Ectodermal cell (in vitro differentiated cells): ENCODE measurements at regions not wholly inside any gene's neighbourhood (a gene's known extent, or its start where the extent isn't known, plus 50 kb on each side); places are given as distances from the start of the nearest gene placed in this dataset.

Experiments
- H3K27ac ChIP-seq: 2 replicates; pipeline ENCODE4 v1.7.0; 2013; ENCODE audit warnings: mild to moderate bottlenecking, low read depth, low read length; ENCODE audit not compliant: insufficient read depth, poor library complexity, severe bottlenecking
- H3K27me3 ChIP-seq: 2 replicates; pipeline ENCODE4 v1.7.0; 2013; ENCODE audit warnings: mild to moderate bottlenecking, low read length; ENCODE audit not compliant: insufficient read depth, control insufficient read depth, poor library complexity, severe bottlenecking
- H3K36me3 ChIP-seq: one replicate; pipeline ENCODE4 v1.7.0; 2013; ENCODE audit warnings: low read length; ENCODE audit not compliant: control insufficient read depth, insufficient read depth
- H3K4me1 ChIP-seq: one replicate; pipeline ENCODE4 v1.7.0; 2013; ENCODE audit warnings: low read length; ENCODE audit not compliant: control insufficient read depth, insufficient read depth
- H3K4me3 ChIP-seq: 2 replicates; pipeline ENCODE4 v1.7.0; 2013; ENCODE audit warnings: low read depth, low read length, control low read depth; ENCODE audit not compliant: insufficient read depth
- H3K9me3 ChIP-seq: 2 replicates; pipeline ENCODE4 v1.7.0; 2013; ENCODE audit warnings: mild to moderate bottlenecking, low read length, moderate library complexity; ENCODE audit not compliant: control insufficient read depth
- whole genome bisulfite sequencing, 2 experiments: methylation state at CpG; one replicate each; pipeline ENCODE4 v1.1.7; 2013; ENCODE audit warnings: missing lambda C conversion rate in 2 of 2; 5-methylcytosine and 5-hydroxymethylcytosine counted together

DNA sequence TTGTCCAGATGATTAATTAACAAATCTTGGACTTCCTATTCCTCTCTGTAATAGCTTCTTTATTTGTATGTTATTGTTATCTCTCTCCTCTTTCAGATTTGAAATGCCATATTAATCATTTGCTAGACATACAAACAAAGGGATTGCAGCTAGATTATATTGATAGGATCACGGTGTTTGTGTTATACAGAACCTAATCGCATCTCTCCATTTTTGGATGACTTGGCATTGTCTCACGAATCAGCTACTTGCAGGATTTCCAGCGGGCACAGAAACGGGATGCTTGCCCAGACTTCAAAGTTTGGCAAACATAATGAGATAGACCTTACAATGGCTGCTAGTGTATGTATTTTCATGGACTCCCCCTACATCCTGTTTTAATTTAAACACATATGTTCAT is 368.1 kb downstream of the TLE4 start:
- H3K27me3 ChIP-seq: no peaks in the 10 kb centered on the region
- no peaks in the 10 kb centered on the region for H3K9me3 ChIP-seq
- no peak overlapping the region for H3K4me3 ChIP-seq
- 94 to 95% methylated on average over 5 of the region's 5 CpGs for WGBS, 2 experiments
- H3K36me3 ChIP-seq: no peaks in the 10 kb centered on the region
- H3K27ac ChIP-seq: no peak overlapping the region
- no peaks in the 10 kb centered on the region for H3K4me1 ChIP-seq

DNA sequence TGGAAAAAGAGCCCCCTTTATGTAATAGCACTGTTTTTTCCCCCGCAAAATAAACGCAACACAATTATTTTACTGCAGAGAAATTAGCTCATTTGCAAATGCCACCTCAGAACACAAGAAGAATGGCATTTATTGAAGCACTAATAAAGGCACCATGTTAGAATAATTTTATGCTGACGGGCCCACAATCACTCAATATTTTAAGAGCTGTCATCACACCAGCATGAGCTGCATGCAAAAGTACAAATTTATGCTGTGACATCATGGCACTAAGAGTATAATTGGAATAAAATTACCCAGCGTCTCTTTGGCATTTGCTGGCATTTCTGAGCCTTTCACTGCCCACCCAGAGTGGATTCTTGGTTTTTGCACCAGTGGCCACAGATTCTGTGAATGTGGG is 364.6 kb downstream of the TLE4 start:
- no peaks in the 10 kb centered on the region for H3K9me3 ChIP-seq
- H3K4me1 ChIP-seq: no peaks in the 10 kb centered on the region
- no peaks in the 10 kb centered on the region for H3K36me3 ChIP-seq
- no peak overlapping the region for H3K27ac ChIP-seq
- no peaks in the 10 kb centered on the region for H3K27me3 ChIP-seq
- WGBS, 2 experiments: 92 to 94% methylated on average over 2 to 4 of the region's 4 CpGs
- no peak overlapping the region for H3K4me3 ChIP-seq

DNA sequence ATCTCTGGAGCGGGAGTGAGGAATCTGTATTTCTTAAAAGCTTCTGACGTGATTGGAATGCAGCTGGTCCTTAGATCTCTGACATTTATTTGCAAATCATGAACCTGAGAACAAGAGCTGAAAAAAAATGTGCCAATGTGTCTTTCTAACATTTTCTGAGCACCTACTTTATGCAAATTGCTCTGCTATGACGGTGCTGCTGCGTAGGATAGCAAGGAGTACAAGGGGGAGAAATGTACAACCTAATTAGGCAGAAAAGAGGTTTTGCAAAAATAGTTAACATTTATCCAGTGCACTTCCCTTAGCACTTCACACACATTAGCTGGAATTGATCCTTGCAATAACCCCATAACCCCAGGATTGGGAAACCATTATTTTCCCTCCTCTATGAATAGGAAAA is 357.5 kb downstream of the TLE4 start:
- 80 to 85% methylated on average over 4 of the region's 4 CpGs for WGBS, 2 experiments
- Histone ChIP-seq H3K4me3 (no peak overlapping the region), H3K27ac (no peak overlapping the region), H3K36me3 (no peaks in the 10 kb centered on the region), H3K4me1 (no peaks in the 10 kb centered on the region), H3K9me3 (no peaks in the 10 kb centered on the region), H3K27me3 (no peaks in the 10 kb centered on the region)

GRCh38 chr9:79928661-79929223 is 357.0 kb downstream of the TLE4 start:
- Histone ChIP-seq H3K4me3 (no peak overlapping the region), H3K9me3 (no peaks in the 10 kb centered on the region), H3K36me3 (no peaks in the 10 kb centered on the region), H3K27ac (no peak overlapping the region), H3K4me1 (no peaks in the 10 kb centered on the region), H3K27me3 (no peaks in the 10 kb centered on the region)
- 88 to 96% methylated on average over 4 of the region's 4 CpGs for WGBS, 2 experiments

- H3K4me1 ChIP-seq: no peaks in the 10 kb centered on the region
- no peaks in the 10 kb centered on the region for H3K9me3 ChIP-seq
- H3K27ac ChIP-seq: no peak overlapping the region
- no peaks in the 10 kb centered on the region for H3K27me3 ChIP-seq
- no peaks in the 10 kb centered on the region for H3K36me3 ChIP-seq
- H3K4me3 ChIP-seq: no peak overlapping the region
Measured at GRCh38 chr9:79925326-79925725, 353.6 kb downstream of the TLE4 start.

DNA sequence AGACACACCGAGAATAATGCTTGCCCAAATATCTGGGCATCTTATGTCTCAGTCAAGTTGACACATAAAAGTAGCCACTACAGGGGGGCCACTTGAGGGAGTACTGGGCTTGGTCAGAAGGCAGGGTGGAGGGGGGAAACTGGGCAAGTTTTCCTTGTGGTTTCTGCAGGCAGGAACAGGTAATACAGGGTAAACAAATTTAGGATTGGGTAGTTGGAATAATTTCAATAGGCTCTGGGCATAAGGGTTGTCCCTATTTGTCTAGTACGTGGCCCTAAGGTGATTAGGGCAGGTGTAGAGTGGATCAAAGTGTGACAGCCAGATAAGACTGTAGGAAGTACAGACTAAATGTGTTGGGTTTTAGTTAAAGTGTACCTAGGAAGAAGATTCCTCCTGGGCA is 353.1 kb downstream of the TLE4 start:
- Histone ChIP-seq H3K4me3 (no peak overlapping the region), H3K27ac (no peak overlapping the region), H3K27me3 (no peaks in the 10 kb centered on the region), H3K4me1 (no peaks in the 10 kb centered on the region), H3K36me3 (no peaks in the 10 kb centered on the region), H3K9me3 (no peaks in the 10 kb centered on the region)
- 47 to 48% methylated on average over 2 of the region's 2 CpGs for WGBS, 2 experiments

DNA sequence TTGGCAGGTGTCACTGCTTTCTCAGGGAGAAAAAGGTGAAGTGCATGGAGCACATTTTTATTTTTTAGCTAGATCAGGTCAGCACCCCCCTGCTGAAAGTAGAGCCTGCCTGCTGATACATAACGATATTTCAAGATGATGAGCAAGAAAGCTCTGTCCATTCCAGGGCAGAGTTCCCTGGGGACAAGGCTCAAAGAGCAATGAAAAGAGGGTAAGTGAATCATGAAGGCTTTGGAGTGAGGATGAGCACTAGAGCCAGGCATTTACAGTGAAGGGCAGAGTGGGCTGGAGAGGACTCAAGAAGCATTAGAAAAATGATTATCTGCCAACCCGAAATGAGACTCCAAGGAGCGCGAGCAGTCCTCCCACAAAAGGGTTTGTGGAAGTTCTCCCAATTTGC is 345.7 kb downstream of the TLE4 start:
- 94% methylated on average over 4 of the region's 4 CpGs for WGBS, 2 experiments
- H3K9me3 ChIP-seq: no peaks in the 10 kb centered on the region
- H3K36me3 ChIP-seq: no peaks in the 10 kb centered on the region

DNA sequence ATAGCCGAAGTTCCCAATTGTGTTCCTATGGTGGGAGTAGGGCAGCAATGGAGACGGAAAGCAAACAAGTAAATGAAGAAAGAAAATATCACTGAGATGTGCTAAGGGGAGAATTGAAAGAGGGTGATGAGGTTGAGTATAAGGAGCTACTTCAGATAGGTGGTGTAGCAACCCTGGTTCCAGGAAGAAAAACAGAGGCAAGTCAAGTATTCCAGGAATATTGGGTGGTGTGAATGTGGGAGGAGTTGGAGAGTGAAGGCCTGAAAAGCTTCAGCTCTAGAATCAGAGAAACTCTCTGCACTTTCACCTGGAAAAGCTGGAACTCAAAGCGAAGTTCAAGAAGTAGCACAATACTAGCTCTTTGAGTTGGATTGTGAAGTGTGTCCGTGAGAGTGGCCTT is 342.1 kb downstream of the TLE4 start:
- H3K4me3 ChIP-seq: no peak overlapping the region
- 93 to 97% methylated on average over 4 of the region's 4 CpGs for WGBS, 2 experiments
- no peak overlapping the region for H3K27ac ChIP-seq
- no peaks in the 10 kb centered on the region for H3K36me3 ChIP-seq
- no peaks in the 10 kb centered on the region for H3K9me3 ChIP-seq
- H3K4me1 ChIP-seq: no peaks in the 10 kb centered on the region
- no peaks in the 10 kb centered on the region for H3K27me3 ChIP-seq

More for the DNA sequence above, 345.7 kb downstream of the TLE4 start:
- Histone ChIP-seq H3K4me3 (no peak overlapping the region), H3K27ac (no peak overlapping the region), H3K27me3 (no peaks in the 10 kb centered on the region), H3K4me1 (no peaks in the 10 kb centered on the region)

DNA sequence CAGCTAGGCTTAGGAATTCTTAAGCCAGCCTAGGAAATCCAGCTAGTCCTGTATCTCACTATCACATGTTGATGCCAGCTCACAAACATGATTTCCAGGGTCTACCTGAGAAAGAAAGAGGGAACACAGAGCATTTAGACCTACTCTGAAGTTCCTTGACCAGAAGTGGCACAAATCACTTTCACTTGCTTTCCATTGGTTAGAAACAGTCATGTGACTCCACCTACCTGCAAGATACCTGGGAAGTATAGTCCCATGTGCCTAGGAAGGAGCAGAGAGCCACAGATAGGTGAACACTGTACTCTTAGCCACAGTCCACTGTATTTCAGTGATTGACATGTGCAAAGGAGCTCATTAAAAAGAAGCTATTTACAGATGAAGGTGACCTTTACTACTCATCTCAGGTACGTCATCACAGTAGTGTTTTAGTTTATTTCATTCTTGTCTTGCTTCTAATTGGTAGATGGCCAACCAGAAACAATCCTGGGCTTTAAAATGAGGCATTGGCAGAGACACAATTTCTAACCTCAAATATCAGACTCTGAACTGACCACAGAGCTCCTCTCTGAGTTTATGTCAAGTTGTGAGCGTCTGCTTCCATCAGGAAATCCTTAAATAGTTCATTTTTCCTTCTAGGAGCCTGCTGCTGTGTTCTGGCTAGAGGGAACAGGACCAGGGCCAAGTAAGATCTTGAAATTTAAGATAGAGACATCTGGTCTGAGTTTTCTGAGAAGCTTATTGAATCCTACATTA is 340.7 kb downstream of the TLE4 start:
- H3K27me3 ChIP-seq: no peaks in the 10 kb centered on the region
- no peaks in the 10 kb centered on the region for H3K4me1 ChIP-seq
- H3K36me3 ChIP-seq: no peaks in the 10 kb centered on the region
- H3K9me3 ChIP-seq: no peaks in the 10 kb centered on the region
- WGBS, 2 experiments: 77 to 94% methylated on average over 2 of the region's 2 CpGs
- no peak overlapping the region for H3K27ac ChIP-seq
- H3K4me3 ChIP-seq: no peak overlapping the region

DNA sequence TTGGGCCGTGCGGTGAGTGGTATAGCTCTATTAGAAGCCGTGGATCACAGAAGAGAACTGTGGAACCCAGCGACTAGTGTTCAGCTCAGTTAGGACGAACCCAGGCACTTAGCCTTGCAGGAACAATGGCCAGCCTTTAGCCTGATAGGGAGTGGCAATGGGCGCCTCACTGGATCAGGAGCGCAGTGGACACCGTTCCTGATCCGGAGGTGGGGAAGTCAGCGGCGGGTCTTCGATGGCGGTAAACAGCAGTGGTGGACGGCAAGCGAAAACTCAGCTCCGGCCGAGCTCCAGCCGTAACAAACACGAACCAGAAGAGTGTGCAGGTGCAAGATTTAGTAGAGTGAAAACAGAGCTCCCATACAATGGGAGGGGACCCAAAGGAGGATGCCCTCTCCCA is 340.0 kb downstream of the TLE4 start:
- Histone ChIP-seq H3K4me1 (no peaks in the 10 kb centered on the region), H3K27ac (no peak overlapping the region), H3K36me3 (no peaks in the 10 kb centered on the region), H3K9me3 (no peaks in the 10 kb centered on the region), H3K4me3 (no peak overlapping the region), H3K27me3 (no peaks in the 10 kb centered on the region)
- 95% methylated on average over 19 of the region's 19 CpGs for WGBS, 2 experiments
